ENCODE measurements at regions not wholly inside any gene's neighbourhood (a gene's known extent, or its start where the extent isn't known, plus 50 kb on each side); places are given as distances from the start of the nearest gene placed in this dataset.
"Not testable (repeated sequence)": the region's sequence is repeated elsewhere in the genome, so short reads cannot be mapped to it uniquely, and the experiment has no call there.

- DNase-seq: peak in 21 of 56 donors; percentile 10 to 64 (median 29)
These were observed 270.7 kb upstream of the C1orf174 start for GRCh38 chr1:4170548-4171340.

DNA sequence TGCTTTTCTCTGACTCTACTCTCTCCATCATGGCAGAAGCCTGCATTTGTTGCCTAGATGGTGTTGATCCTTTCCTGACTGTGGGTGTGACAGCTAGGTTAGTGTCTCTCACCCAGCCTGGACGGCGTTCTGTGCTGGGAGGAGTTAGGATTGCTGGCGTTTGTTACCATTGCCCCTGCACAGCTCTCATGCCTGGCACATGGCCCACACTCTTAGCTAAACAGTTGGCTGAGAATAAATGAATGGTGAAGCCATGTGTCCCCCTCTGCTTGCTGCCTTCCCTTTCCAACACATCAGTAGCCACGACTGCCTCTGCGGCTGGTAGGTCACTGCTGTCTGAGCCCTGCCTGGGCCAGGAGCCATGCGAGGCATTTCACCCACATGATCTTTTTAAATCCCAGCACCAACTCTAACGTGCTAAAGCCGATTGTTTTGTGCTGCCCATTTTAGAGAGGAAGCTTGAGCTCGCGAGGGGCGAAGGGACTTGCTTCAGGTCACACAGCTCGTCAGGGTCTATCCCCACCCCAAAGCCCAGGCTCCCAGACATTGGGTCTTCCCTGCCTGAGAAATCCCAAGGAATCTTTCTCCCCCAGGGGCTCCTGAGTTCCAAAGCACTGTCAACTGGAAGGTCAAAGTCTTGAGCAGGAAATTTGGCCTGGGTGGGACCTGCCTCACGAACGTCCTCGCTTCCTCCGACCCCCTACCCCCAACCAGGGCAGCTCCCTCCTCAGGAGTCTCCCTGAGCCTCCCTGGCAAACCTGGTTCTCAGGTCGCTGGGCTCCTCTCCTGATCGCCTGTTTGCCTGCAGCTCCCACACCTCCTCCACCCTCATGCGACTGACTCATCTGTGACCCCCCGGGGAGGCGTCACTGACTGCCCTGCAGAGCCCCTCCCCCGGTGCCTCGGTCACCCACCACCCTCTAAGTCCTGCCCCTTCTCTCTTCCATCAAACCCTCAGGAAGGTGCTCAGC is 271.7 kb upstream of the C1orf174 start:
- DNase-seq: peak in 13 of 56 donors; percentile 8 to 35 (median 15)

DNA sequence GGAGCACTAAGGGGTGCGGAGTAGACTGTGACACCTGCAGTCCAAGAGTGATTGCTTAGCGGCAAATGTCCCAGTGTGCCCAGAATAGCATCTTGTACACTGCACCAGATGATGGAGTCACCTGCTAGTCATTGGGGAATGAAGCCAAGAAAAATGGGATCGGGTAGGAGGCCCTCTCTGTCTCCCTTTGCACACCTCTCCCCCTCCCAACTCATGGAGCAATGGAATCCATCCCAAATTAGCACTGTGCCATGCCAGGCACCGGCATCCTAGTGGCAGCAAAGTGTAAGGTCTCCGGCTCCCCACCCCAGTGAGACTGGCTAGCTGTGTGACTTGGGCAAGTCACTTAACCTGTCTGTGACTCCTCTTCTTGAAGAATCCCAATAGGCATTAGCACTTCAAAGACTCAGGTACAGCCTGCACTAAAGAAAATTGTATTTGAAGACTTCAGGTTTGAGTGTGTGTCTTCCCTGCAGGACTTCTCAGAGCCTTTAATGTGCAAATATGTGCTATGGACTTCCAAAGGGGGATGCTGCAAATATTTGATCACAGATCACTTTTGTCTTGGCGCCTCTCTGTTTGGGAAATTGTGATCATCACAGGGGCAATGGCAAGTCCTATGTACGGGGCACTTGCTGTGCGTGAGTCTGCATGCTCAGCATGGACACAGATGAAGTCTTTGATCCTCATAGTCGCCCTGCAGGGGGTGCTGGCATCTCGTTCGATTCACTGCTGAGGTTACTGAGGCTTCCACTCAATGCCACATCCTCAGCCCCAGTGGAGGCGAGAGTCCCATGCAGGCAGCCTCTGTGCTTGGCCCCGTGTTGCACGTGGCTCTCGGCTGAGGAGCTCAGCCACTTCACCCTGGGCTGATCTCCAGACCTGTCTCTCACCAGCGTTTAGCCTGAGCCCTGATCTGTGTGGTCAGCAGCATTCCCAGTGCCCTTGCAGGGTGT is 272.9 kb upstream of the C1orf174 start:
- DNase-seq: peak in 14 of 56 donors; percentile 9 to 54 (median 22)

DNA sequence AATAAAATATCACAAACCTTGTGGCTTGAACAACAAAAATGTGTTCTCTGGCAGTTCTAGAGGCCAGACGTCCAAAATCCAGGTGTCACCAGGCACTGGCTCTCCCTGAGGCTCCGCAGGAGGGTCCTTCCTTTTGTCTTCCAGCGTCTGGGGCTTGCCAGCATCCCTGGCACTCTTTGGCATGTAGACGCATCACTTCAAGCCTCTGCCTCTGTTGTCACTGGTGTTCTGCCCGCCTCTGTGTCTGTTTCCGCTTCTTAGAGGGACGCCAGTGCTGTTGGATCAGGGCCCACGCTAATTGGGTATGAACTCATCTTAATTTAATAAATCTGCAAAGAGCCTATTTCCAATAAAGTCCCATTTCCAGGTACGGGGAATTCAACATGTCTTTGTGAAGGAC is 273.7 kb upstream of the C1orf174 start:
- peak in 1 of 56 donors; percentile 32 for DNase-seq

DNA sequence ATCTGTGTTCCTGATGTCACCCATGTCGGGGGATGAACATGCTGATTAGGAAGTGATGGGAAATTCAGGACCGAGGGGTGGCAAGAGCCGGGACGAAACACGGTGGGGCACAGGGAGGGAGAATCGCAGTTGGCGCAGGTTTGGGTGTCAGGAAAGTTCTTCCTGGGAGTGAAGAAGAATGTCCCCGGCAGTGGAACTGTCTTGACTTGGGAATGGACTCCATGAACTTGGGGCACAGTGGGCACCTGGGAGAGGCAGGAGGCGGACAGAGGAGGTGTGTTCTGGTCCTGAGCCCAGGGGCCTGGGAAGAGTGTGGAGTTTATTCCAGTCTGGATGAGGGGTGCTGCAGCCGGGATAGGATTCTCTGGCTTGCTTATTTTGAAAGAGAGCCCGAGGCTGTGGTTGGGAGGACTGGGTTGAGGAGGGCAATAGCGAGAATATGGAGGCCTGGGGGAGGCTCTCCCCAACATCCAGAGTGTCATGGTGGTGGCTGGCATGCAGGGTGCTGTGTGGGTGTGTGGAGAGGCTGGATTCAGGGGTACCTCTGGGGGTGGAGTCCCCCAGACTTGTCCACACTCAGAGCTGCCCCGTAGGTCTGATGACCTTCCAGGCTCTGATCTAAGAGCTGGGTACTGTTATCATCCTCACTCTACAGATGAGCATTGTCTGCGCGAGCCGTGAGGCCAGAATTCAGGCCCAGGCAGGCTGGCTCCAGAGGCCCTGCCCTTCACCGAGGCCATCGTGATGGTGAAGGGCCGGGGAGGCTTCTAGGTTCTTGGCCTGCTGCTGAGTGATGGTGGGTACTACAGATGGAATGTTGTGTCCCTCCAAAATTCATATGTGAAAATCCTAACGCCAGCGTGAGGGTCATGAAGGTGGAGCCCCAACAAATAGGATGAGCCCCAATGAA is 274.5 kb upstream of the C1orf174 start:
- DNase-seq: no peak

DNA sequence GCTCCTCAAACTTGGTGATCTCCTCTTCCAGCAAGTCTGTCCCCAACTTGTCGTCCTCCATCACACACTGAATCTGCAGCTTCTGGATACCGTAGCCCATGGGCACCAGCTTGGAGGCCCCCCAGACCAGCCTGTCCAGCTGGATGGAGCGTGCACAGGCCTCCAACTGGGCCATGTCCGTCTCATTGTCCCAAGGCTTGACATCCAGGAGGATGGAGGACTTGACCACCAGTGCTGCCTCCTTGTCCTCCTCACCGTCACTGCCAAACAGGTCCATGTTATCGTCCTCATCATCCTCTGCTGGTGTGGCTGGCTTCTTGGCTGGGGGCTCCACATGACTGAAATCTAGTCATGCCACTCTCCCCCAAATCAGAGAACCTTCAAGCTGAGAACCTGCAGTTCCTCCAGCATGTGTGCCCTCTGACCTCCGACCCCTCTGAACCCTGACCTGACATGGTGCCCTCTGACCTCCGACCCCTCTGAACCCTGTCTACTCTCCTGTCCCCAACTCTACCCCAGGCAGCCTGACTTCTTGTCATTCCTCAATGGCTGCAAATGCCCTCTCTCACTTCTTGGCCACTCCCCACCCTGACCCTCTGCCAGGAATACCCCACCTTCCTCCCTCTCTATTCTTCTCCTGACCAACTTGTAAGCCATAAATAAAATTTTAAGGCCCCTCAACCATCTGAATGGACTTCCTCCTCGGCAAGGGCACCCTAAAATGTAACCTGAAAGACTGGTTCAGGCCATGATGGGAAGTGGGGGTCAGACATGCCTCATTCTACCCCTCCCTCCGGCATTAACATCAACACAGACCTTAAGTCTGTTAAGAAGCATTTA is 275.7 kb upstream of the C1orf174 start:
- DNase-seq: no peak

DNA sequence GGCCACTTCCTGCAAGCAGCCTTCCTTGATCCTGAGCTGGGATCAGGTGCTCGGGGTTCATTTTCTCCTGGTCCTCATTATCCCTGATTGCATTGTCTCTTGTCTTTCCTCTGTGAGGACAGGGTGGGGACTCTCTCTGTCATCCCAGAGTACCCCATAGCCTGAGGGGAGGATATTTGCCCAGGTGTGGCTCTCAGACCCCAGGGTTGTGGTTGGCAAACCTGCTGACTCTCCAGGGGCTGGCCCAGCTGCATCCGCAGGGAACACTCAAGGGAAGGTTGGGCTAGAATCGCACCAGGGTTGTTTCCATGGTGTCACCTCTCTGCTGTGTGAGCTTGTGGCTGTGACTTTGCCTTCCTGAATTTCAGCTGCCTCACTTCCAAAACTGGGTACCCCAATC is 276.8 kb upstream of the C1orf174 start:
- DNase-seq: no peak

- no peak for DNase-seq
These were observed 277.5 kb upstream of the C1orf174 start for GRCh38 chr1:4177425-4178150.

DNA sequence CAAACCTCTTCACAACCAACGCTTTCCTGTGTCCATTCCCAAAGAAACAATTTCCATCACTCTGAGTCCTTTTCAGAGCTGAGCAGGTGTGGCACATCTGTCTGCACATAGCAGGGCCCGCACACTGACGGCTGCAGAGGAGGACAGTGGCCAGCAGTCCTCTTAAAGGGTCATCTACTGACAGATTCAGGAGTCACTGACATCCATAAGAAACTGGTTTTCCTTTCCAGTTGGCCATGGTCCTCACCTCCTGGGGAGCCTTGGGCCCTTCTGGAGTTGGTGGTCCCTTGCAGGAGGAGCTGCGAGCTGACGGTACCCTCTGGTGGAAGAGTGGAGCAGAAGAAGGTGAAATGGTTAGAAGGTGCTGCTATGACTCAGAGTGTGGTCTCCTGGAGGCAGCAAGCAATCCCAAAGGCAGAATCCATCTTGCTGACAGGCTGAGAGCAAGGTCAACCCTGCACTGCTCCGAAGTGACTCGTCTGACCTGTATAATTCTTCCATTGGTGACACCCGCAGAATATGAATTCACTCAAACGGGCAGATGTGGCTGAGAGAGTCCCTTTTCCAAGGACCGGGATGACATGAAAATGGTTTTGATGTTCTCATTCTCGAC is 278.5 kb upstream of the C1orf174 start:
- no peak for DNase-seq

GRCh38 chr1:4179914-4180735 is 280.1 kb upstream of the C1orf174 start:
- no peak for DNase-seq

DNA sequence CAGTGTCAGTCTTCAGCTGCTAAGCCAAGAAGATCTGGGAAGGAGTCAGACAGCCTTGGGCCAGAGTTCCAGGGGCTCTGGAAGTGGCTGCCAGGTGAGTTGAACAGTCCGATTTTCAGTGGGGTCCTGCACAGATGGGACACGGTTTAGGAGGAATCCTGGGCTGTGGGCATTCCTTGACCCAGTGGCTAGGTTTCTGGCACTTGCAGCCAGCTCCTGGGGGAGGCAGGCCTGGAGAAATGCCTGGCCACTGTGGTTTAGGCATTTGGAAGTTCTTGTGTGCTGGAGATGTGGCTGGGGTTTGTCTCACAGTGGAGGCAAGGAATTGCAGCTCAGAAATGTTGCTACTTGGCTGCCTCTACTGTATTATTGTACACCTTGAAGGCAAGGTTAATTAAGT is 286.4 kb upstream of the C1orf174 start:
- not testable (repeated sequence) for DNase-seq

DNA sequence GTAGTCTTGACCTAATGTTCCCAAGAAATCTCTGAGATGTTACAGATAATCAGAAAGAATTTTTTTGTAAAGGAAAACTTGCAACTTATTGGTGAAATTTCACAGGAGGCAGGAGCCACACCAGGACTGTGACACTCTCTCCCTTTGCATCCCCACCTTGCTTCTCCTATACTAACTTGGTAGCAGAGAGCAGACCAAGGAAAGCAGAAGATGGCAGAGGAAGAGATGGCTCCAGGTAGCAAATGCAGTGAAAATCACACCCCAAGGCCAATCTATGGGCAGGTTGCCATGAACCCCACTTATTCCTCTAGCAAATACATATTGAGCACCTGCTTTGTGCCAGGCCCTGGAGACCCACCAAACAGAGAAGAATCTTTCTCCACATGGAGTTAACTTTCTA is 303.4 kb upstream of the C1orf174 start:
- no peak for DNase-seq

- no peak for DNase-seq
These were observed 307.1 kb upstream of the C1orf174 start for GRCh38 chr1:4207183-4207582.

- no peak for DNase-seq
These were observed 308.0 kb upstream of the C1orf174 start for GRCh38 chr1:4207842-4208692.

- no peak for DNase-seq
These were observed 310.0 kb upstream of the C1orf174 start for GRCh38 chr1:4210043-4210442.

DNA sequence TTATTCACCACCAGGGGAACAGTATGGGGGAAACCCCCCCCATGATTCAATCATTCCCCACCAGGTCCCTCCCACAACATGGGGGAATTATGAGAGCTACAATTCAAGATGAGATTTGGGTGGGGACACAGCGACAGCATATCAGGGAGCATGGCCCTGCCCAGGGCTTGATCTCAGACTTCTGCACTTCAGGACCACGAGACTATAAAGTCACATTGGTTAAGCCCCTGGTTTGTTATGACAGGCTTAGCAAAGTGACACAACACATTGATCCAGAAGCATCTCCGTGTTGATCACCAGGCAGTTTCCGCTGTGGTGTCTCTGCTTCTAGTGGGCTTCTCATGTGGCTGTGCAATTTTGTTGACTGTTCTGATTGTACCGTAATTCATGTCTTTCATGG is 312.7 kb upstream of the C1orf174 start:
- DNase-seq: no peak

All from amygdala (tissue), 56 donors.